Thyroid gland (tissue), 4 donors: ENCODE measurements at regions not wholly inside any gene's neighbourhood (a gene's known extent, or its start where the extent isn't known, plus 50 kb on each side); places are given as distances from the start of the nearest gene placed in this dataset.

Experiments used
- CTCF ChIP-seq, 6 experiments: fragments of 200-600 bp in 3 of 6; fragments of 450-650 bp in 3 of 6; sonication (generic) in 3 of 6; IDR thresholded peaks; one replicate each; pipeline ENCODE4 v1.5.1; 2016 to 2019; ENCODE audit warnings: antibody characterized with exemption in 6 of 6, mild to moderate bottlenecking in 2 of 6, inconsistent platforms in 1 of 6, moderate library complexity in 1 of 6
- POLR2A ChIP-seq, 2 donors: fragments of 450-650 bp; IDR thresholded peaks; one replicate each; pipeline ENCODE4 v1.6.1; 2017; ENCODE audit warnings: antibody characterized with exemption in 2 of 2, mild to moderate bottlenecking in 2 of 2, moderate library complexity in 1 of 2

GRCh38 chr14:65260786-65261185 lies 151.7 kb upstream of the FUT8 start:
- TF ChIP-seq POLR2A (IDR thresholded peaks at IDR 0.05), result no peak
- no peak for TF ChIP-seq CTCF (IDR thresholded peaks at IDR 0.05)
